ENCODE measurements at regions not wholly inside any gene's neighbourhood (a gene's known extent, or its start where the extent isn't known, plus 50 kb on each side); places are given as distances from the start of the nearest gene placed in this dataset.

- TF ChIP-seq CTCF (IDR thresholded peaks at IDR 0.05 in 4 of 5, conservative IDR thresholded peaks at IDR 0.05 in 1 of 5), result no peak
- no peak for TF ChIP-seq POLR2A (IDR thresholded peaks at IDR 0.05)
These were observed 114.6 kb upstream of the KRAS start for GRCh38 chr12:25365340-25365730.

All from gastrocnemius medialis (tissue), 4 donors.